ENCODE measurements at regions not wholly inside any gene's neighbourhood (a gene's known extent, or its start where the extent isn't known, plus 50 kb on each side); places are given as distances from the start of the nearest gene placed in this dataset.
"Not testable (repeated sequence)": the region's sequence is repeated elsewhere in the genome, so short reads cannot be mapped to it uniquely, and the experiment has no call there.

- ChIA-PET POLR2A (no interaction called here), CTCF (no interaction called here)
- TF ChIP-seq CTCF (IDR thresholded peaks at IDR 0.05; ENCODE audit: insufficient read depth, low read length, missing control alignments): no peak
- no peak overlapping the region for H3K4me3 ChIP-seq (ENCODE audit: low read depth, low read length)
- DNase-seq (ENCODE audit: low read depth, low spot score): no peak
Measured at GRCh38 chr10:3568983-3569382, 216.0 kb downstream of the KLF6 start.

- ChIA-PET CTCF (interaction anchor here (0.9 kb wide), 1 partner anchor 14 kb away, joined by 4 read pairs; no protein-coding TSS in a partner anchor), POLR2A (no interaction called here)
- no peak for TF ChIP-seq CTCF (IDR thresholded peaks at IDR 0.05; ENCODE audit: insufficient read depth, low read length, missing control alignments)
- H3K4me3 ChIP-seq (ENCODE audit: low read depth, low read length): no peak overlapping the region
- no peak for DNase-seq (ENCODE audit: low read depth, low spot score)
Measured at GRCh38 chr10:3568392-3568791, 216.6 kb downstream of the KLF6 start.

- TF ChIP-seq CTCF (IDR thresholded peaks at IDR 0.05; ENCODE audit: insufficient read depth, low read length, missing control alignments): no peak
- ChIA-PET CTCF (interaction anchor here (0.9 kb wide), 1 partner anchor 14 kb away, joined by 4 read pairs; no protein-coding TSS in a partner anchor), POLR2A (no interaction called here)
- H3K4me3 ChIP-seq (ENCODE audit: low read depth, low read length): no peak overlapping the region
- DNase-seq (ENCODE audit: low read depth, low spot score): no peak
Measured at GRCh38 chr10:3567291-3567963, 217.6 kb downstream of the KLF6 start.

- H3K4me3 ChIP-seq (ENCODE audit: low read depth, low read length): no peak overlapping the region
- no peak for TF ChIP-seq CTCF (IDR thresholded peaks at IDR 0.05; ENCODE audit: insufficient read depth, low read length, missing control alignments)
- DNase-seq (ENCODE audit: low read depth, low spot score): no peak
- POLR2A ChIA-PET: no interaction called here
- CTCF ChIA-PET: no interaction called here
Measured at GRCh38 chr10:3566627-3567026, 218.4 kb downstream of the KLF6 start.

- ChIA-PET CTCF (no interaction called here), POLR2A (no interaction called here)
- TF ChIP-seq CTCF (IDR thresholded peaks at IDR 0.05; ENCODE audit: insufficient read depth, low read length, missing control alignments): no peak
- H3K4me3 ChIP-seq (ENCODE audit: low read depth, low read length): no peak overlapping the region
- DNase-seq (ENCODE audit: low read depth, low spot score): no peak
Measured at GRCh38 chr10:3564346-3565002, 220.5 kb downstream of the KLF6 start.

GRCh38 chr10:3563298-3563697 is 221.7 kb downstream of the KLF6 start:
- no peak for DNase-seq (ENCODE audit: low read depth, low spot score)
- TF ChIP-seq CTCF (IDR thresholded peaks at IDR 0.05; ENCODE audit: insufficient read depth, low read length, missing control alignments): no peak
- POLR2A ChIA-PET: no interaction called here
- no peak overlapping the region for H3K4me3 ChIP-seq (ENCODE audit: low read depth, low read length)
- CTCF ChIA-PET: no interaction called here

- CTCF ChIA-PET; DNase-seq (ENCODE audit: low read depth, low spot score); POLR2A ChIA-PET; H3K4me3 ChIP-seq (ENCODE audit: low read depth, low read length): not testable (repeated sequence)
Measured at GRCh38 chr10:3560628-3561027, 224.4 kb downstream of the KLF6 start.

Measured in AG04449 (cell line).